ENCODE measurements at regions not wholly inside any gene's neighbourhood (a gene's known extent, or its start where the extent isn't known, plus 50 kb on each side); places are given as distances from the start of the nearest gene placed in this dataset.

- DNase-seq: no peak
Measured at GRCh38 chr3:53944028-53944427, 52.4 kb upstream of the SELENOK start.

GRCh38 chr3:53941950-53942349 lies 50.3 kb upstream of the SELENOK start:
- peak; percentile 9 for DNase-seq
